NCI-H2029 (cell line): ENCODE measurements at regions not wholly inside any gene's neighbourhood (a gene's known extent, or its start where the extent isn't known, plus 50 kb on each side); places are given as distances from the start of the nearest gene placed in this dataset.
A peak's percentile ranks its signal among the peaks of the same experiment; 100 is the strongest.
"Not testable (repeated sequence)": the region's sequence is repeated elsewhere in the genome, so short reads cannot be mapped to it uniquely, and the experiment has no call there.

Experiments
- DNase-seq: peaks from one replicate; lab custom pipeline; 2025; lab: John Stamatoyannopoulos, UW

- not testable (repeated sequence) for DNase-seq
Observed at GRCh38 chr14:48260394-48261295, 585.2 kb upstream of the MDGA2 start.

- not testable (repeated sequence) for DNase-seq
Observed at GRCh38 chr14:48259876-48260275, 584.5 kb upstream of the MDGA2 start.

GRCh38 chr14:48259232-48259631, 583.8 kb upstream of the MDGA2 start:
- DNase-seq = not testable (repeated sequence)

GRCh38 chr14:48258703-48259102, 583.3 kb upstream of the MDGA2 start:
- not testable (repeated sequence) for DNase-seq

- DNase-seq = no peak
Observed at GRCh38 chr14:48253020-48253419, 577.6 kb upstream of the MDGA2 start.

- DNase-seq = no peak
Observed at GRCh38 chr14:48251290-48251689, 575.9 kb upstream of the MDGA2 start.

GRCh38 chr14:48250575-48250974, 575.2 kb upstream of the MDGA2 start:
- no peak for DNase-seq

GRCh38 chr14:48247977-48248376, 572.6 kb upstream of the MDGA2 start:
- DNase-seq = no peak

- no peak for DNase-seq
Observed at GRCh38 chr14:48243900-48244299, 568.5 kb upstream of the MDGA2 start.

- DNase-seq = no peak
Observed at GRCh38 chr14:48229091-48229490, 553.7 kb upstream of the MDGA2 start.

GRCh38 chr14:48193893-48194292, 518.5 kb upstream of the MDGA2 start:
- DNase-seq = peak; percentile 24

GRCh38 chr14:48149624-48150023, 474.2 kb upstream of the MDGA2 start:
- DNase-seq = not testable (repeated sequence)

GRCh38 chr14:48140804-48141203, 465.4 kb upstream of the MDGA2 start:
- DNase-seq = no peak

- DNase-seq = no peak
Observed at GRCh38 chr14:48129472-48129871, 454.1 kb upstream of the MDGA2 start.

GRCh38 chr14:48127674-48128073, 452.3 kb upstream of the MDGA2 start:
- DNase-seq = no peak

- no peak for DNase-seq
Observed at GRCh38 chr14:48125654-48126053, 450.2 kb upstream of the MDGA2 start.

GRCh38 chr14:48113713-48114112, 438.3 kb upstream of the MDGA2 start:
- DNase-seq = no peak

GRCh38 chr14:48111151-48111550, 435.7 kb upstream of the MDGA2 start:
- no peak for DNase-seq

GRCh38 chr14:48107646-48108045, 432.2 kb upstream of the MDGA2 start:
- DNase-seq = no peak

GRCh38 chr14:48096897-48097296, 421.5 kb upstream of the MDGA2 start:
- DNase-seq = no peak

- no peak for DNase-seq
Observed at GRCh38 chr14:48086516-48086915, 411.1 kb upstream of the MDGA2 start.

GRCh38 chr14:48075487-48075886, 400.1 kb upstream of the MDGA2 start:
- no peak for DNase-seq

- no peak for DNase-seq
Observed at GRCh38 chr14:48052973-48053372, 377.6 kb upstream of the MDGA2 start.

GRCh38 chr14:48035836-48036235, 360.4 kb upstream of the MDGA2 start:
- no peak for DNase-seq
